ENCODE measurements at regions not wholly inside any gene's neighbourhood (a gene's known extent, or its start where the extent isn't known, plus 50 kb on each side); places are given as distances from the start of the nearest gene placed in this dataset.
A peak's percentile ranks its signal among the peaks of the same experiment; 100 is the strongest.

- TF ChIP-seq, protein P1, sequence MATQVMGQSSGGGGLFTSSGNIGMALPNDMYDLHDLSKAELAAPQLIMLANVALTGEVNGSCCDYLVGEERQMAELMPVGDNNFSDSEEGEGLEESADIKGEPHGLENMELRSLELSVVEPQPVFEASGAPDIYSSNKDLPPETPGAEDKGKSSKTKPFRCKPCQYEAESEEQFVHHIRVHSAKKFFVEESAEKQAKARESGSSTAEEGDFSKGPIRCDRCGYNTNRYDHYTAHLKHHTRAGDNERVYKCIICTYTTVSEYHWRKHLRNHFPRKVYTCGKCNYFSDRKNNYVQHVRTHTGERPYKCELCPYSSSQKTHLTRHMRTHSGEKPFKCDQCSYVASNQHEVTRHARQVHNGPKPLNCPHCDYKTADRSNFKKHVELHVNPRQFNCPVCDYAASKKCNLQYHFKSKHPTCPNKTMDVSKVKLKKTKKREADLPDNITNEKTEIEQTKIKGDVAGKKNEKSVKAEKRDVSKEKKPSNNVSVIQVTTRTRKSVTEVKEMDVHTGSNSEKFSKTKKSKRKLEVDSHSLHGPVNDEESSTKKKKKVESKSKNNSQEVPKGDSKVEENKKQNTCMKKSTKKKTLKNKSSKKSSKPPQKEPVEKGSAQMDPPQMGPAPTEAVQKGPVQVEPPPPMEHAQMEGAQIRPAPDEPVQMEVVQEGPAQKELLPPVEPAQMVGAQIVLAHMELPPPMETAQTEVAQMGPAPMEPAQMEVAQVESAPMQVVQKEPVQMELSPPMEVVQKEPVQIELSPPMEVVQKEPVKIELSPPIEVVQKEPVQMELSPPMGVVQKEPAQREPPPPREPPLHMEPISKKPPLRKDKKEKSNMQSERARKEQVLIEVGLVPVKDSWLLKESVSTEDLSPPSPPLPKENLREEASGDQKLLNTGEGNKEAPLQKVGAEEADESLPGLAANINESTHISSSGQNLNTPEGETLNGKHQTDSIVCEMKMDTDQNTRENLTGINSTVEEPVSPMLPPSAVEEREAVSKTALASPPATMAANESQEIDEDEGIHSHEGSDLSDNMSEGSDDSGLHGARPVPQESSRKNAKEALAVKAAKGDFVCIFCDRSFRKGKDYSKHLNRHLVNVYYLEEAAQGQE (IDR thresholded peaks at IDR 0.05; ENCODE audit: unreplicated experiment), result no peak
- no peak for TF ChIP-seq CTCF (conservative IDR thresholded peaks at IDR 0.05; ENCODE audit: low read depth in 2 of 2)
- TF ChIP-seq EZH2phosphoT487 (IDR thresholded peaks at IDR 0.05; ENCODE audit: unreplicated experiment), result no peak
Observed at GRCh38 chrX:99397879-99398278, 1012.2 kb downstream of the PCDH19 start (continued).

DNA sequence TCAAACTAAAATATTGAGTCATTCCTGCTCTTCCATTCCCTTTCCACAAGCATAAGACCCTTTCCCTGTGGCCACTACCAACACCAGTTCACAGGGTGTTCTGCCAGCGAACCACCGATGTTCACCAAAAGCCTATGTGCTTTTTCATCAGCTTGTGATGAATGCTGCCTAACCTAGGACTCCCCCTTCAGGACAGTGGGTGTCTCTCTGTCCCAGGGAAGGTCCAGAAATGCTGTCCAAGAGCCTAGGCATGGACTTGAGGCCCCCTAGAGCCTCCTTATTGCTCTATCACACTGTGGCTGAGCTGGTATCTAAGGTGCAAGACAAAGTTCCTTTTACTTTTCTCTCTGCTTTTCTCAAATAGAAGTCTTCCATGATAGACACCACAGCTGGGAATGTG is 1015.6 kb downstream of the PCDH19 start:
- Histone ChIP-seq H3F3A (replicated peaks; ENCODE audit: low read depth) (no peaks in the 10 kb centered on the region), H3K36me3 (ENCODE audit: insufficient read depth) (no peaks in the 10 kb centered on the region), H3K27me3 (ENCODE audit: insufficient read depth) (no peaks in the 10 kb centered on the region), H3K4me2 (no peak overlapping the region), H3K4me1 (ENCODE audit: insufficient read depth) (no peaks in the 10 kb centered on the region), H3K27ac (ENCODE audit: low read depth) (no peak overlapping the region), H3K4me3 (no peak overlapping the region), H2AFZ (no peak overlapping the region), H3K79me2 (replicated peaks; ENCODE audit: insufficient read depth) (no peaks in the 10 kb centered on the region), H4K20me1 (replicated peaks; ENCODE audit: insufficient read depth) (no peaks in the 10 kb centered on the region), H3K9me2 (ENCODE audit: insufficient read depth) (no peaks in the 10 kb centered on the region)
- DNase-seq (ENCODE audit: low spot score) (peak; percentile 33), ATAC-seq (peak; percentile 63)
- no peak for TF ChIP-seq POLR2AphosphoS5 (IDR thresholded peaks at IDR 0.05; ENCODE audit: low read depth)
- TF ChIP-seq, protein P1 (IDR thresholded peaks at IDR 0.05; ENCODE audit: unreplicated experiment), result no peak
- no peak for TF ChIP-seq JUNB (IDR thresholded peaks at IDR 0.05; ENCODE audit: unreplicated experiment)
- no peak for TF ChIP-seq ZNF331 (CRISPR knock-in tag; IDR thresholded peaks at IDR 0.05; ENCODE audit: low read depth)
- no peak for TF ChIP-seq STAT1 (IDR thresholded peaks at IDR 0.05; ENCODE audit: unreplicated experiment)
- peak; percentile 54 to 70 for TF ChIP-seq CTCF (conservative IDR thresholded peaks at IDR 0.05; ENCODE audit: low read depth in 2 of 2)
- Mint-ChIP-seq H3K36me3 (ENCODE audit: low read depth) (no peaks in the 10 kb centered on the region), H3K27ac (no peak overlapping the region), H3K27me3 (ENCODE audit: insufficient read depth, low read depth, poor library complexity) (peaks cover 2% of the 10 kb centered on the region), H3K4me3 (no peak overlapping the region), H3K4me1 (no peaks in the 10 kb centered on the region), H3K9me3 (peaks cover 3% of the 10 kb centered on the region; the same call in 1 of the 3 replicates)

Data from GM23338 (cell line).